Sigmoid colon (tissue), 4 donors: ENCODE measurements at regions not wholly inside any gene's neighbourhood (a gene's known extent, or its start where the extent isn't known, plus 50 kb on each side); places are given as distances from the start of the nearest gene placed in this dataset.

Experiments
- EP300 ChIP-seq, 4 donors: sonication (generic); formaldehyde crosslinking; IDR thresholded peaks; one replicate each; pipeline ENCODE4 v1.6.1; 2017; ENCODE audit warnings: antibody characterized with exemption in 4 of 4
- POLR2A ChIP-seq, 2 donors: fragments of 450-650 bp; IDR thresholded peaks; one replicate each; pipeline ENCODE4 v1.6.1; 2016; ENCODE audit warnings: antibody characterized with exemption in 2 of 2, mild to moderate bottlenecking in 2 of 2, moderate library complexity in 2 of 2
- POLR2AphosphoS5 ChIP-seq, 4 donors: sonication (generic); formaldehyde crosslinking; IDR thresholded peaks; one replicate each; pipeline ENCODE4 v1.6.1; 2017; ENCODE audit warnings: antibody characterized with exemption in 4 of 4
- TF ChIP-seq, protein P1 (sequence below), 4 experiments: fragments of 450-650 bp in 3 of 4; fragments of 200-600 bp in 1 of 4; IDR thresholded peaks; one replicate each; pipeline ENCODE4 v1.5.1; 2016 to 2019; ENCODE audit warnings: antibody characterized with exemption in 4 of 4, mild to moderate bottlenecking in 3 of 4, moderate library complexity in 2 of 4

DNA sequence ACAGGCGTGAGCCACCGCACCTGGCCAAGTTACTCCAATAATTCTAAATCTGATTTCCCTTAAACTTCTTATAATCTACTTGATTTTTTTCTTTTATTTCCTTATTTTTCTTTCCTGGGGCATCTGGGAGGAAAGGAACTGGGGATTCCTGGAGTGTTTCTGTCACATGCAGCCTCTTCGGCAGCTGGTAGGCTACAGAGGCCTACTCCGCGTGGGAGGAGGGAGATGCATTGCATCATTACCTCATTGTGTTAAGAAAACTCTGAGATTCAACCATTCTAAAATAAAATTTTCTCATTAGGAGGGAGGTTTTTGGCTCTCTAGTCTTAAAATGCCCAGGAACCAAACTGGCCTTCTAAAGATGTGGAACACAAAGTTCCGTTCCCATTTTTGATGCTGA lies 64.0 kb downstream of the SOX9 start:
- TF ChIP-seq, protein P1, sequence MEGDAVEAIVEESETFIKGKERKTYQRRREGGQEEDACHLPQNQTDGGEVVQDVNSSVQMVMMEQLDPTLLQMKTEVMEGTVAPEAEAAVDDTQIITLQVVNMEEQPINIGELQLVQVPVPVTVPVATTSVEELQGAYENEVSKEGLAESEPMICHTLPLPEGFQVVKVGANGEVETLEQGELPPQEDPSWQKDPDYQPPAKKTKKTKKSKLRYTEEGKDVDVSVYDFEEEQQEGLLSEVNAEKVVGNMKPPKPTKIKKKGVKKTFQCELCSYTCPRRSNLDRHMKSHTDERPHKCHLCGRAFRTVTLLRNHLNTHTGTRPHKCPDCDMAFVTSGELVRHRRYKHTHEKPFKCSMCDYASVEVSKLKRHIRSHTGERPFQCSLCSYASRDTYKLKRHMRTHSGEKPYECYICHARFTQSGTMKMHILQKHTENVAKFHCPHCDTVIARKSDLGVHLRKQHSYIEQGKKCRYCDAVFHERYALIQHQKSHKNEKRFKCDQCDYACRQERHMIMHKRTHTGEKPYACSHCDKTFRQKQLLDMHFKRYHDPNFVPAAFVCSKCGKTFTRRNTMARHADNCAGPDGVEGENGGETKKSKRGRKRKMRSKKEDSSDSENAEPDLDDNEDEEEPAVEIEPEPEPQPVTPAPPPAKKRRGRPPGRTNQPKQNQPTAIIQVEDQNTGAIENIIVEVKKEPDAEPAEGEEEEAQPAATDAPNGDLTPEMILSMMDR (IDR thresholded peaks at IDR 0.05), result no peak
- TF ChIP-seq POLR2A (IDR thresholded peaks at IDR 0.05) (no peak), EP300 (IDR thresholded peaks at IDR 0.05) (no peak), POLR2AphosphoS5 (IDR thresholded peaks at IDR 0.05) (no peak)
